RPMI8226 (cell line): ENCODE measurements at regions not wholly inside any gene's neighbourhood (a gene's known extent, or its start where the extent isn't known, plus 50 kb on each side); places are given as distances from the start of the nearest gene placed in this dataset.
"Not testable (repeated sequence)": the region's sequence is repeated elsewhere in the genome, so short reads cannot be mapped to it uniquely, and the experiment has no call there.

Source experiments
- DNase-seq: peaks from one replicate; pipeline ENCODE4 v3.0.0-alpha.2; 2015

GRCh38 chr1:224791362-224791941, 138.0 kb upstream of the DNAH14 start:
- no peak for DNase-seq

DNA sequence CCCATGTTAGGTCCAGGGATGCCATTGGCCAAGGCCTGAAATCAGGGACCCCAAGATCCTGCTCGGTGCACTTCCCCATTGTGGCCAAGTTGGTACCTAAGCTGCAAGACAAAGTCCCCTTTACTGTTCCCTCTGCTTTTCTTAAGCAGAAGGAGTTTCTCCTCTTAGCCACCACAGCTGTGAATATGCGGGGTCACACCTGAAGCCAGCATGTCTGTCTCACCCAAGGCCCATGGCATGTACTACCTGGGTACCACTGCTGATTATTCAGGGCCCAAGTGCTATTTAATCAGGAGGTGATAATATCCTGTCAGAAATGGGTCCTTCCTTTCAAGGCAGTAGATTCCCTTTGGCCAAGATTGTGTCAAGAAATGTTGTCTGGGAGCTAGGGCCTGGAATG, 133.9 kb upstream of the DNAH14 start:
- DNase-seq, result no peak

GRCh38 chr1:224799083-224799482, 130.4 kb upstream of the DNAH14 start:
- DNase-seq, result no peak

- DNase-seq, result no peak
Measured at GRCh38 chr1:224800486-224801119, 128.9 kb upstream of the DNAH14 start.

DNA sequence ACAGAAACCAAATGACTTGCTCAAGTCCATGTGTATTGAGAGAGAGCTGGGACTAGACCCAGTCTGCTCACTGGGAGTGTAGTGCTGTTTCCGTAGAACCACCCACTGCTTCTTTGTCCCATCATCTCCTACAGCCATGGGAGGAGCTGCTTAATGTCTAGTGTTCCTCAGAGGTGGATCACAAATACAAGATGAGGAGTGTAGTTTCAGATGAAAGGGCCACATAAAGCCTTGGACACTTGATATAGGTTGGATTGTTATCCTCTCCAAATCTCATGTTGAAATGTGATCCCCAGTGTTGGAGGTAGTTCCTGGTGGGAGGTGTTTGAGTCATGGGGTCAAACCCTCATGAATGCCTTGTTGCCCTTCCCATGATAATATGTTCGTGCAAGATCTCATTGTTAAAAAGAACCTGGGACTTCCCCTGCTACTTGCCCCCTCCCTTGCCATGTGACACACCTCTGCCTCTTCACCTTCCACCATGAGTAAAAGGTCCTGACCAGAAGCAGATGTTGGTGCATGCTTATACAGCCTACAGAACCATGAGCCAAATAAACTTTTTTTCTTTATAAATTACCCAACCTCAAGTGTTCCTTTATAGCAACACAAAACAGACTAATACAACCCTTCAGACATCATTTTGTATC, 127.5 kb upstream of the DNAH14 start:
- no peak for DNase-seq

GRCh38 chr1:224802617-224803016, 126.9 kb upstream of the DNAH14 start:
- no peak for DNase-seq

DNA sequence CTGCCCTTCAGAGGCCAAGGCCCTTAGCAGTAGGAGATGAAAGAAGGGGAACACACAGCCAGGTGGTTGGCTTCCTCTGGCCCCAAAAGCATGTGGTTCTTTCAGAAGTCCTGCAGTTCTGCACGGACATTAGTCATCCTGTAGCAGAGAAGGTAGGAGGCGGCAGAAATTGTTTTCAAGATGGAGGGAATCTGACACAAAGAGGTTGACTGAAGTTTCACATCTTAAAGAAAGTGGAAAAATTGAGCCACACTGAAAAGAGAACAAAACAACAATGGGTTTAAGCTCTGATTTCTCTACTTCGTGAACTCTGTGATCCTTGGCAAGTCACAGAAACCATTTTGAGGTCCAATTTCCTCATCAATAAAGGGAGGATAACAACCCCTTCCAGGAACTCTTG, 125.3 kb upstream of the DNAH14 start:
- DNase-seq, result no peak

DNA sequence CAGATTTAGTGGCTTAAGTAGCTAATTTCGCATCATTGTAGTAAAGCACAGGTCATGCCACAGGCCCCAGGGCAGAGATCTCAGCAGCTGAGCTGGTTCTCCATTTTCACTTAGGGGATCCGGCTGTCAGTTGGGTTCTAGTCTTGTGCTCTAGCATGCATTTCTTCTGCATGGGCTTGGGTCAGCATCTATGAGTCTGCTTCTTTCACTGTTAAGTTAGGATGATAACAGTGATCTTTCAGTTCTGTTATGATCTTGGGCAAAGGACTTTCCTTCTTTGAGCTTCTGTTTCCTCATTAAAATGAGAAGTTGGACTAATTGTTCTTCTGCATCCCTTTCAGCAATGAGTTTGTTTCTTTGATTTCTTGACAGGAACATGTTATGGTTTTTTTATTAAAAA, 123.6 kb upstream of the DNAH14 start:
- no peak for DNase-seq

DNA sequence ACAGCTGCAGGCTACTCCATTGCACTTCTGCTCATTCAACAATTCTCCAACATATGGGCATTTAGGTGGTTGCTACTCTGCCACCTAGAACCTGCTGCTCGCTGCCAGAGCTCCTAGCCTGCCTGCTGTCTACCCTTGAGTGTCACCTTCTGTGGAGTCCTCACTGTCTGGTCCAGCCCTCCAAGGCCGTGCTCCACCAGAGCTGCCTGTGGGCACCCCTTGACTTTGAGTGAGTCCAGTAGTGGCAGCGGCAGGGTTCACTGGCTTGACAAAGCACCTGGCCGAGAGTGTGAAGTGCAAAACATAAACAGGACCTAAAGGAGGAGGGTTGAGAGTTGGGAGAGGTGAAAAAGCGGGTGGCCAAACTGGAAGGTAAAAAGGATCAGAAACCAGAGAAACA, 120.3 kb upstream of the DNAH14 start:
- DNase-seq, result no peak

- DNase-seq, result no peak
Measured at GRCh38 chr1:224809613-224810012, 119.9 kb upstream of the DNAH14 start.

DNA sequence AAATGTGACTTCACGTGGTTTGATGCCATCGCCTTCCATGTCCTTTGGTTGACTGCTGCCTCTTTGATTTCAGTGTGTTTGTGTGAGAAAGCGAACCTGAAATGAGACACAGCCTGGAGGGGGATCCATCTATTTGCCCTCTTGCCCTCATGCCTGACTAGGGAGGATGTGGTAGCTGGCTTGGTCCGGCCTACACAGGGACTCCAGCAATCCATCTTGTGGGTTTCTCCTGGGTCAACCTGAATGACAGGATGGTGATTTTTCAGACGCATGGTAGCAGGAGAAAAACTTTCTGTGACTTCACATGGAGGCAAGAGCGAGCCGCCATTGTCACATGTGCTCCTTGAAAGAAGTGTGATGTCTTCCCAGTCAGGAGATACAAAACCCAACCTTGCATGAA, 117.9 kb upstream of the DNAH14 start:
- DNase-seq, result no peak

DNA sequence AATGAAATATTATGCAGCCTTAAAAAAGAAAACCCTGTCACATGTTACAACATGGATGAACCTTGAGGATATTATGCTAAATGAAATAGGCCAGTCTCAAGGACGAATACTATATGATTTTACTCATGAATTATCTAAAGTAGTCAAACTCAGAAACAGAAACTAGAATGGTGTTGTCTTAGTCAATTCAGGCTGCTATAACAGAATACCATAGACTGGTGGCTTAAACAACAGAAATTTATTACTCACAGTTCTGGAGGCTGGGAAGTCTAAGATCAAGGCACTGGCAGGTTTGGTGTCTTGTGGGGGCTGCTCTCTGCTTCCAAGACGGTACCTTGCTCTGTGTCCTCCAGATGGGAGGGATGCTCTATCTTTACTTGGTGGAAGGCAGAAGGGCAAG, 113.8 kb upstream of the DNAH14 start:
- no peak for DNase-seq

GRCh38 chr1:224816062-224816461, 113.4 kb upstream of the DNAH14 start:
- no peak for DNase-seq

DNA sequence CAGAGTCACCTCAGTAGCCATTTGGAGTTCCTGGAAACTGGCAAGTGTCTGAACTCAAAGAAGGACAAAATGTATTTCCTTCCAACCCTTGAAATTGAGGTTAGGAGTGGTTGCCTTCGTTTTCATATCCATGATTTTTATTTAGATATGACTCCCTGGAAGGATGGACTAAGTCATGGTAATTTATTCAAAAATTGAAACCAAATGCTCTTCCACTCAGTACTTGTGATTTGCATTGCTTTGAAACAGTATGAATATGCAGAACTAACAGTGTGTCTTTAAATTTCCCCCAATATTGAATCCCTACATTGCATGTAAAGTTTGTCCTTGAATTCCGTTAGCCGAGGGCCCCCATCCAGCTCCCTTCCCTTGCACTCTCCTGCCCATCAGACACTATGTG, 112.1 kb upstream of the DNAH14 start:
- no peak for DNase-seq

GRCh38 chr1:224819861-224820260, 109.6 kb upstream of the DNAH14 start:
- no peak for DNase-seq

GRCh38 chr1:224820341-224820740, 109.1 kb upstream of the DNAH14 start:
- no peak for DNase-seq

- DNase-seq, result not testable (repeated sequence)
Measured at GRCh38 chr1:224821751-224822150, 107.7 kb upstream of the DNAH14 start.

DNA sequence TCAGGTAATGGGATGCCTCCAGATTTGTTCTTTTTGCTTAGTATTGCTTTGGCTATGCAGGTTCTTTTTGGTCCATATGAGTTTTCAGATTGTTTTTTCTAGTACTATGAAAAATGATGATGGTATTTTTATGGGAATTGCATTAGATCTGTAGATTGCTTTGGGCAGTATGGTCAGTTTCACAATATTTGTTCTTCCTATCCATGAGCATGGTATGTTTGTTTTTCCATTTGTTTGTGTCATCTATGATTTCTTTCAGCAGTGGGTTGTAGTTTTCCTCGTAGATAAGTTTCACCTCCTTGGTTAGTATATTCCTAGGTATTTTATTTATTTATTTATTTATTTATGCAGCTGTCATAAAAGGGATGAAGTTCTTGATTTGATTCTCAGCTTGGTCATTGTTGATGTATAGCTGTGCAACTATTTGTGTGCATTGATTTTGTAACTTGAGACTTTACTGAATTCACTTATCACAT, 103.9 kb upstream of the DNAH14 start:
- DNase-seq, result no peak

GRCh38 chr1:224828691-224829090, 100.8 kb upstream of the DNAH14 start:
- DNase-seq, result no peak

DNA sequence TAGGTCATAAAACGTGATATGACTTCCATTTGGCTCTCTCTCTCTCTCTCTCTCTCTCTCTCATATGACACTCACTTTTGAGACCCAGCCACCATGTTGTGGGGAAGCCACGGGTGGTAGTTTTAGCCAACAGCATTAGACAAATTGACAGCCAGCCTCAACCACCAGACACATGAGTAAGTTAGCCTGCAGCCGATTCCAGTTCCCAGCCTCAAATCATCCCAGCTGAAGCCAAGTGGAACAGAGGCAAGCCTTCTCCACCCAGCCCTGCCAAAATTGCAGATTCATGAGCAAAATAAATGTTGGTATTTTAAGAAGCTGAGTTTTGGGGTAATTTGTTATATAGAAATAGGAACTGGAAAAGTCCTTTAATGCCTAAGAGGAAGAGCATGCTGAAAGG, 98.0 kb upstream of the DNAH14 start:
- no peak for DNase-seq

DNA sequence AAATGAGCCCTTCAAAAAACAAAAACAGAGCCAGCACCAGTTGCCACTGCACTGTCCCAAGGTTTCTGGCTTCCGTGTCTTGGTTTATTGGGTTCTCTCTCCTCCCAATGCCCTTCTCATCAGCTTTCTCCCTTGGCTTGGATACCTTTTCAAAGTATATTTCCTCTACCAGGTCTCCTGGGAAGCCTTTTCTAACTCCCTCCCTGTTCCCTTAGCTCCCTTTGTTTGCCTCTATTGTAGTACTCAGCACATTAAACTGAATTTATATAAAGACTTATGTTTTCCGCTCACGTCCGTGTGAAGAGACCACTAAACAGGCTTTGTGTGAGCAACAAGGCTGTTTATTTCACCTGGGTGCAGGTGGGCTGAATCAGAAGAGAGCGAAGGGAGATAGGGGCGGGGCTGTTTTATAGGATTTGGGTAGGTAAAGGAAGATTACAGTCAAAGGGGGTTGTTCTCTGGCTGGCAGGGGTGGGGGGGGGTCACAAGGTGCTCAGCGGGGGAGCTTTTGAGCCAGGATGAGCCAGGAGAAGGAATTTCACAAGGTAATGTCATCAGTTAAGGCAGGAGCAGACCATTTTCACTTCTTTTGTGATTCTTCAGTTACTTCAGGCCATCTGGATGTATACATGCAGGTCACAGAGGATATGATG, 89.7 kb upstream of the DNAH14 start:
- DNase-seq, result not testable (repeated sequence)

- DNase-seq, result not testable (repeated sequence)
Measured at GRCh38 chr1:224841803-224842202, 87.7 kb upstream of the DNAH14 start.

- DNase-seq, result no peak
Measured at GRCh38 chr1:224846119-224846907, 83.2 kb upstream of the DNAH14 start.
